Kidney (tissue), 13 donors: ENCODE measurements at regions not wholly inside any gene's neighbourhood (a gene's known extent, or its start where the extent isn't known, plus 50 kb on each side); places are given as distances from the start of the nearest gene placed in this dataset.

Experiments used
- DNase-seq, 5 donors: peaks; one replicate each; pipeline ENCODE4 v3.0.0-alpha.2; 2013 to 2020
- FAIRE-seq: peaks from 2 replicates; lab custom pipeline; 2012; peaks lifted over from hg19 to GRCh38; lab: Jason Lieb, UNC
- H3K27ac ChIP-seq, 2 donors: one replicate each; pipeline ENCODE4 v1.7.0; 2013; ENCODE audit warnings: low read depth in 2 of 2, low read length in 2 of 2, inconsistent platforms in 1 of 2
- H3K27me3 ChIP-seq: one replicate; pipeline ENCODE4 v1.7.1; 2013; ENCODE audit warnings: low read length, inconsistent platforms; ENCODE audit not compliant: control insufficient read depth, insufficient read depth
- H3K36me3 ChIP-seq, 3 donors: one replicate each; pipeline versions ENCODE4 v1.7.0 to v1.7.1; 2013; ENCODE audit warnings: low read length in 3 of 3, control low read depth in 1 of 3, inconsistent platforms in 1 of 3; ENCODE audit not compliant: insufficient read depth in 3 of 3, control insufficient read depth in 2 of 3
- H3K4me1 ChIP-seq, 3 donors: one replicate each; pipeline versions ENCODE4 v1.7.0 to v1.7.1; 2013; ENCODE audit warnings: low read length in 3 of 3, inconsistent platforms in 1 of 3, low read depth in 1 of 3; ENCODE audit not compliant: control insufficient read depth in 2 of 3, insufficient read depth in 2 of 3
- H3K4me3 ChIP-seq, 3 donors: one replicate each; pipeline versions ENCODE4 v1.7.0 to v1.8.1; 2013; ENCODE audit warnings: low read length in 3 of 3, control low read depth in 1 of 3, inconsistent platforms in 1 of 3
- H3K9ac ChIP-seq, 3 donors: one replicate each; pipeline versions ENCODE4 v1.7.0 to v1.7.1; 2013; ENCODE audit warnings: low read length in 3 of 3, control low read depth in 1 of 3, inconsistent platforms in 1 of 3
- H3K9me3 ChIP-seq, 3 donors: one replicate each; pipeline versions ENCODE4 v1.7.0 to v1.7.1; 2013; ENCODE audit warnings: low read length in 3 of 3, control low read depth in 1 of 3, inconsistent platforms in 1 of 3; ENCODE audit not compliant: control insufficient read depth in 2 of 3, insufficient read depth in 1 of 3
- CTCF ChIP-seq: IDR thresholded peaks from 3 replicates; pipeline ENCODE4 v1.5.1; 2012; ENCODE audit warnings: mild to moderate bottlenecking, moderate library complexity, borderline replicate concordance; ENCODE audit not compliant: insufficient read depth; ENCODE audit errors: extremely low read depth
- intact Hi-C: fragments of 100-400 bp; cut with DNase I; formaldehyde crosslinking; loops from one replicate; pipeline ENCODE4 v1.11.1; 2022
- donor health status: control.
- donor health status: control.
- donor health status: control.
- donor health status: control.
- donor health status: control.
- donor health status: DM: yes; HTN: yes; CAD: no.
- donor health status: Normal renal cell carcinoma (clear cell type).

GRCh38 chr2:234770715-234771141 lies 181.1 kb upstream of the SH3BP4 start:
- H3K27ac ChIP-seq = no peak overlapping the region
- H3K27me3 ChIP-seq = no peaks in the 10 kb centered on the region
- intact Hi-C loops = no loop called here
- no peak overlapping the region for H3K4me3 ChIP-seq
- TF ChIP-seq CTCF = no peak
- no peaks in the 10 kb centered on the region for H3K9me3 ChIP-seq
- H3K36me3 ChIP-seq = no peaks in the 10 kb centered on the region
- H3K4me1 ChIP-seq = no peaks in the 10 kb centered on the region
- no peak for DNase-seq
- H3K9ac ChIP-seq = no peak overlapping the region
- FAIRE-seq = no peak

GRCh38 chr2:234770031-234770506 lies 181.7 kb upstream of the SH3BP4 start:
- no peaks in the 10 kb centered on the region for H3K4me1 ChIP-seq
- H3K4me3 ChIP-seq = no peak overlapping the region
- no peak overlapping the region for H3K9ac ChIP-seq
- DNase-seq (peak in 2 of 5 donors; percentile 29 to 55), FAIRE-seq (no peak)
- intact Hi-C loops = no loop called here
- TF ChIP-seq CTCF = no peak
- no peak overlapping the region for H3K27ac ChIP-seq
- no peaks in the 10 kb centered on the region for H3K9me3 ChIP-seq
- no peaks in the 10 kb centered on the region for H3K36me3 ChIP-seq
- H3K27me3 ChIP-seq = no peaks in the 10 kb centered on the region

- H3K27me3 ChIP-seq = no peaks in the 10 kb centered on the region
- no peak overlapping the region for H3K9ac ChIP-seq
- TF ChIP-seq CTCF = no peak
- H3K27ac ChIP-seq = no peak overlapping the region
- DNase-seq = no peak
- FAIRE-seq = no peak
- H3K36me3 ChIP-seq = no peaks in the 10 kb centered on the region
- intact Hi-C loops = no loop called here
- no peaks in the 10 kb centered on the region for H3K9me3 ChIP-seq
- H3K4me3 ChIP-seq = no peak overlapping the region
- H3K4me1 ChIP-seq = no peaks in the 10 kb centered on the region
Measured at GRCh38 chr2:234768608-234769196, 183.1 kb upstream of the SH3BP4 start.

- Histone ChIP-seq H3K27ac (no peak overlapping the region), H3K4me3 (no peak overlapping the region), H3K27me3 (no peaks in the 10 kb centered on the region), H3K36me3 (no peaks in the 10 kb centered on the region), H3K9me3 (peaks cover 0 to 4% (median 2%) of the 10 kb centered on the region in 3 donors), H3K4me1 (peaks cover 0 to 3% (median 0%) of the 10 kb centered on the region in 3 donors), H3K9ac (no peak overlapping the region)
- intact Hi-C loops = no loop called here
- TF ChIP-seq CTCF = no peak
- FAIRE-seq = no peak
- no peak for DNase-seq
Measured at GRCh38 chr2:234765279-234765678, 186.5 kb upstream of the SH3BP4 start.
